ENCODE measurements at regions not wholly inside any gene's neighbourhood (a gene's known extent, or its start where the extent isn't known, plus 50 kb on each side); places are given as distances from the start of the nearest gene placed in this dataset.

DNA sequence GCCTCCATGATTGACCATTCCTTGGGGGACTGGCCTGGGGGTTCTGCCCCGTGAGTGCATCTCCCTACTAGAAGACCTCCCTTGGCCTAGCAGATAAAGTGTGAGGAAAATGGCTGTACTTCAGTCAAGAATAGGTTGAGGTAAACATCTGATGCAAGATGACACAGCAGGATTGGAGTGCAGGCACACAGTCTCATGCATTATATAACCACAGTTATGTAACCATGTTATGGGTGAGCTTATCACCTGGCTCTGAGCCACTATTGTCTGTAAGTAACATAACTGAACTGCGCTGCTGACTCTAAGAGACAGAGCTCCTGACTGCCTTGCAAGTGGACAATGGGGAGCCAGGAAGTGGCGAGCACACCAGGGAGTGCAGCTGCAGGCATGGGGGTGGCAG, 378.7 kb upstream of the ANO5 start:
- no peak for DNase-seq (ENCODE audit: low read depth in 4 of 4, low spot score in 2 of 4)

DNA sequence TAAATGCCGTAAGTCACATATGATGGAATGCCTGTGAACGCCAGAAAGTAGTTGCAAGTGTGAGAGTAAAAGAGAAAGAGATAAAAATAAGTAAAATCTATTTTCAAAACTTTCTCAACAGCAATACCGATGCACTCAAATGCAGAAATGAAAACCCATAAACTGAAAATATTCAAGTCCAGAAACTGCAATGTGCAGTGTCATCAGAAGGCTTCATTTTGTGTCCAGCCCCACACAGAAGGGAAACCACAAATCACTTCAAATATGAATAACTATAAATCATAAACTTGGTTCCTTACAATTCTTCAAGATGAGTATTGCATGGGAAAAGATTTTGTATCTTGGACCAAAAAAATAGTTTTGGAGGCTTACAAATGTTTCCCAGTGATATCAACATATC, 375.2 kb upstream of the ANO5 start:
- DNase-seq (ENCODE audit: low read depth in 4 of 4, low spot score in 2 of 4): no peak

DNA sequence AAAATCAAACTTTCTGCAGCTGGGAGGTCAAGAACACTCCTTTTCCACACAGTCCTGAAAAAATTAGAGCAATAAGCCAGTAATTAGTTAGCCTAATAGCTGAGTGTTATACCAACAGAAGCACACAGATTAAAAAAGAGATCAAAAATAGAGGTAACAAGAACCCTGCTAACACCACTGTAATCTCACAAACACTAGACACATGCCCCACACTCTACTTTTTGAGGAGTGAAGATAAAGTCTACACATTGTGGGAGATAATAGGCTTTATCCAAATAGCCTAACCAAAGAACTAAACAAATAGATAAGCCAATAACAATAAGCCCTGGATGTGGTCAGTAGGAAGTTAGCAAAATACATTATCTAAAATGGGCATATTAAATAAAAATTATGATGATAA, 372.7 kb upstream of the ANO5 start:
- DNase-seq (ENCODE audit: low read depth in 4 of 4, low spot score in 2 of 4): no peak

DNA sequence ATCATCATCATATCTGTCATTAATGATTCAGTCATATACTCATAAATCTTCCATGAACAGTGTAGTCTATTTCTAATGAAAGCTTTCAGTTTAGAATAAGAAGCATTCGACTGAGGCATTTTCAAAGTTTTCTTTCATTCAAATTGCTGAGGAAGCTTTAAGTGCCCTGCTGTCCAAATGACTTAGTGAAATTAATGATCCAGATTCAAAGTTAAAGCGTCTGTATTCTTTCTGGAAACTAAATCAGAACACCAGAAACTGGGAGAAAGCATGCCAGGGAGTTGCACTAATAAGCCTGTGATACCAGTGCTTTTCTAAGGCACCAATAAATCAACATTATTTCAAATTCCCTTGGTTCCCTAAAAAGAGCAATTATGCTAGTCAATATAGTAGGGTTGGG, 367.8 kb upstream of the ANO5 start:
- peak in 1 of 4 donors; percentile 8 for DNase-seq (ENCODE audit: low read depth in 4 of 4, low spot score in 2 of 4)

DNA sequence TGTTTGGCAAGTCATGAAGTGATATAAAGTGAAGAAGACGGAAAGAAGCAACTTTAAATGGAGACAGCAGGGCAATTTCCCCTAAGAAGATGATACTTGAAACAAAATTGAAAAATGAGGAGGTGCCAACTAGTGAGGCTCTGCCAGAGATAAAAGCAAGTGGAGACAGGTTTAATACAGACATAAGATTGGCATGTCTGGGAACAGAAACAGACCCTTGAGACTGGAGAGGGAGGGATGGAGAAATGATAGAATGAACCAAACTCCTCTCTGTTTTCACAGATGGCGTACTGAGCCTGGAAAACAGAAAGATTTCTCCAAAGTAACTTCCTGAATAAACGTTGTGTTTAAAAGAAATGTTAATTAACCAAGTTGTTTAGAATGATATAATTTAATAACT, 354.5 kb upstream of the ANO5 start:
- no peak for DNase-seq (ENCODE audit: low read depth in 4 of 4, low spot score in 2 of 4)

DNA sequence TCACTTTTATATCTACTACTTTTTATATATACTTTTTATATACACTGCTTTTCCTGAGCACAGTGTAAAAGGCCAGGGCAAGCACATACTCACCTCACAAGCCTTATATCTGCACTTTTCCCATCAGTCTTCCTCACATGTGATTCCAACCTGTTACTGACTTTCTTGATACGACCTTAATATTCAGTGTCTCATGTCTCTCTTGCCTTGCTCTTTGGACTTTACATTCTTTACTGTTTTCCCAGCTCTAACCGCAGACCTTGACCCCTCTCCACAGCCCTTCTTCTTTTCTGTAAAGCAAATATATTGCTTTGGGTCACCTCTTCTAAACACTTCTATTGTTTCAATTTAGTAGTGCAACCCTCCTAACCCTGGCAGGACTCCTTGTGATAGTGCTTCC, 353.1 kb upstream of the ANO5 start:
- no peak for DNase-seq (ENCODE audit: low read depth in 4 of 4, low spot score in 2 of 4)

DNA sequence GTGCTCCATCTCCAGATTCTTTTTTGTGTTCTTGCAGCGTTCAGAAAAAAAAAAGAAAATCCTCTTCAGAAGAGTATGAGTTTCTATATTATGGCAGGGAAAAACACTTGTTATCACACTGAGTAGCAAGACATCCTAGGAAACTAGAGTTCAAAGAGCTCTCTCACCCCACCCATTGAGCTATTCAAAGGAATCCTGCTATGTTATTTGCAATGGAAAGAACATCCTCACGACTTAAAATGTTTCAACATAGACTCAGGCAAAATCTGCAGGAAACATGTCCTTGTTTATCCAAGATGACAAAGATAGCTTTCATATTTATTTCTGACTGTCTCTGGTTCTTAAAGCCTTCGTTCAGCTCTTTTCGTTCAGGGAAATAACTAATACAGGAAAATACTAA, 331.6 kb upstream of the ANO5 start:
- DNase-seq (ENCODE audit: low read depth in 4 of 4, low spot score in 2 of 4): no peak

DNA sequence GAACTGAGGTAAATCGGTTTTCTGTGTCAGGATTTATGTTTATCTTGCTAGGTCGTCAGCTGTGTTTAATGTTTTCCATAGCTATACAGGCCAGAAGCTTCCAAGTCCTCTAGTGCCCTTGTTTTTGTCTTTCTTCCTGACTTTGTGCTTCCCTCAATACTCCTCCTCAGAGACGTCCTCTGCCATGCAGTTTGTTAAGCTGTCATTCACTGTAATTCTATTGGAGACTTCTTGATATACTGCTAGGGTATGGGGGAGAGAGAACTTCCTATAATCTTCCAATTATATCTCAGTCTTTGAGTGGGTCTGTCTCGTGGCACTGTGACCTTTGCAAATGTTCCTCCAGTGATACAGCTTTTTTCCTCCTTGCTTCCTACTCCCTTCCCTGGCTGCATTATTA, 327.3 kb upstream of the ANO5 start:
- DNase-seq (ENCODE audit: low read depth in 4 of 4, low spot score in 2 of 4): no peak

DNA sequence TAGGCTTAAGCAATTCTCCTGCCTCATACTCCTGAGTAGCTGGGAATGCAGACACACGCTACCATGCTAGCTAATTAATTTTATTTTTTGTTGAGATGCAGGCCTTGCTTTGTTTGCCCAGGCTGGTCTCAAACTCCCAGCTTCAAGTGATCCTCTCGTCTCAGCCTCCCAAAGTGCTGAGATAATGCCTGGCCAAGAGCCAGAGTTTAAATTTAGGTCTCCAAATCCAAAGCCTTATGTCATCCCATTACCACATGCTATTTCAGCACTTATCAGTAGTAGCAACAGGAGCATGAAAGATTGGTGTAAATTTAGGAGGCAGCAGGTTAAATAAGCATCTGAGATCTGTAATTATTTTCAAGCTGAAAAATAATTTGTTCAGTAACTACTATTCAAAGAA, 326.1 kb upstream of the ANO5 start:
- DNase-seq (ENCODE audit: low read depth in 4 of 4, low spot score in 2 of 4): no peak

DNA sequence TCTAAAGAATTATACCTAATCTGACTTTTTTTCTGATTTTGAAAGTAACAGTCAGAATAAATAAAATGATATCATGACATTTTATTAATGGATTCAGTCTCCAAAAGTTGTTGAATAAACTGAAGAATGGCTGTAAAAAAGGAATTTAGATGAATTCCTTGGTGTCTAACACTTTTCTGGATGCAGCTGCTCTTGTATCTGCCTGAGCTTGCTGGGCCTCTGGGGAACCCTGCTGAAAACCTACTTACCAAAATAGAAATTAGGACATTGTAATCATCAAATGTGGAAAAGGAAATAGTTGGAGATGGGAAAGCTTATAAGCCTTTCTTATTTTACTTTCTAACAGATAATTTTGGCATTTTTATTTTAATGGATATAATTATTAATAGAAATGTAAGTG, 315.7 kb upstream of the ANO5 start:
- DNase-seq (ENCODE audit: low read depth in 4 of 4, low spot score in 2 of 4): no peak

DNA sequence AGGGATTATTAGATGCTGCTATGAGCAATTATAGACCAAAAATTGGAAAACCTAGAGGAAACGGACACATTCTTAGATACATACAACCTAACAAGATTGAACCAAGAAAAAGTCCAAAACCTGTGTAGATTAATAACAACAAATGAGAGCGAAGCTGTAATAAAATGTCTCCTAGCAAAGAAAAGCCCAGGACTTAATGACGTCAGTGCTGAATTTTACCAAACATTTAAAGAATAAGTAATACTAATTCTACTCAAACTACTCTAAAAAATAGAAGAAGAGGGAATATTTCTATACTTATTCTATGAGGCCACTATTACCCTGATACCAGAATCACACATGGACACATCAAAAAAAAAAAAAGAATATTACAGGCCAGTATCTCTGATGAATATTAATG, 309.5 kb upstream of the ANO5 start:
- DNase-seq (ENCODE audit: low read depth in 4 of 4, low spot score in 2 of 4): no peak

DNA sequence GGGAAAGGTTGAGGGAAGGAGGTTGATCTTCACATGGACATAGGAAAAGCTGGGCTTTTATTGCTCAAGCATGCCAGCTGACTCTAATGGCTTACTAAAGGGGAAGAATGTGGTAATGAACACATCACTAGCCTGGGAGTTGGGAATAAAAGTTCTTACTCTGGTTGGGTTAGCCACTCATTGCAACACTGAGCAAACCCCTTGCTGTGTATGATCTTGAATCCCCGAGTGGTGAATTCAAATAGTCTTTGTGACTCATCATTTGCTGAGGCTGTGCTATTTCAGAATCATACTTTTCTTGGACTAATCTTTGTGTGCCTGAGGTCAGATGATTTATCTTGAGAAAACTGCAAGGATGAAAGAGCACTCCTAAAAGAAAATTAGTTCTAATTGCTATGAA, 304.1 kb upstream of the ANO5 start:
- DNase-seq (ENCODE audit: low read depth in 4 of 4, low spot score in 2 of 4): no peak

DNA sequence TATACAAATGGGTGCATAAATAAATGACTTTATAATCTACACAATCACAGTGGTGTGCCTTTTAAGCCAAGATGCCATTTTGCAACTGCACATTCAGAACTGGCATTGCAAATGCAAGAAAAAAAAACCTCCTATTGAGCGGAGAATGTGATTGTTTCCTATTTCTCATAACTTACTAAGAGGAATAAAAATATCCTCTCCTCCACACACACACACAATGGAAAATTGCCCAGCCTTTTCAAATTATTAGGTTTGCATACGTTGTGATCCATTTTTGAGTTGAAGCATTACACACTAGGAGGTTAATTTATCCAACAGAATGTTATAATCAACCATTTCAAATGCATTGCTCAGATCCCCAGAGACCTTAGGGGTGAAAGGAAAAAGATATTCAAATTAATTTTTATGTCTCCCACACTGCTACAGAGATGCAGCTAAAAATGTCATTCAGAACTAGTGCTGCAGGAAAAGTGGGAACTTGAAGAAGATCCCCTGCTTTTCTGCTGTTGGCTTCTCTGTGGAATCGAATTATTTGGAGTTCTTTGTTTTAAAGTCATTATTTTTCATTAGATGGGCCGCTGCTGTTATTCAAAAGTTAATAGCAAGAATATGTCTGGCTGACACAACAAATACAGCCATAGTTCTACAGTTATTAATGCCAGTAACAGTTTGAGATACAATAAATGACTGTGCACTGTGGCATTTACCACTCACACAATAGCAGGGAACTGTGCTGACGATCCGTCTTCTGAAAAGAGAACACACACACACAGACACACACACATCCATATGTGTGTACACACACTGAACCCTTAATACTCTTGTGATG, 299.9 kb upstream of the ANO5 start:
- no peak for DNase-seq (ENCODE audit: low read depth in 4 of 4, low spot score in 2 of 4)

DNA sequence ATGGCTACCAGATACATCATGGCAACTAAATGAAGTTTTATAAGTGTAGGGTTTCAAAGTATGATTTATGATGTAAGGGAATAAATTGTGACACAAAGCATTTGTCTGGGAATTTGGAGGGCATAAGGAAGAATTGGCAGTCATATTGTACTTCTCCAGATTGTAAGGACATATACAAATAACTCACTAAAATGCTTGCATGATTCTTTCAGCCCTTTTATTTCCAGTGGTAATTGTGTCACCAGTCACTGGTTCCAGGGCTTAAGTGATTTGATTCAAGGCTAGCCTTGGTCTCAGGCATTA, 299.4 kb upstream of the ANO5 start:
- DNase-seq (ENCODE audit: low read depth in 4 of 4, low spot score in 2 of 4): no peak

DNA sequence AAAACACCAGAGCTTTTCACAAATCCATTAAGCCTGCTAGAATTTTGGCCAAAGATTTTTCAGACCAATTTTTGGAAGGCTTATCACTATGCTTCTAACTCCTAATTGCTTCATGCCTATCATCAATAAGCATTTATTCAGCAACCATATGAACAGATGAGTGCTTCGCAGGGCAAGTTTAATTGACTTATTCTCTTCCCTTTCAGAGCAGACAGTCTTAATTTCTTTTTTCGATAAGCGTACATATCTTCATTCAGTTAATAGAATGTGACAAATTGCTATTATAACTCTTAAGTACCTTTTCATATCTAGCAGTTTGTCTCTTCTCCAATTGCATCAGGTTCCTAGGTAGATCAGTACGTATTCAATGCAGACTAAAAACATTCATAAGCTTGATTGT, 298.4 kb upstream of the ANO5 start:
- no peak for DNase-seq (ENCODE audit: low read depth in 4 of 4, low spot score in 2 of 4)

DNA sequence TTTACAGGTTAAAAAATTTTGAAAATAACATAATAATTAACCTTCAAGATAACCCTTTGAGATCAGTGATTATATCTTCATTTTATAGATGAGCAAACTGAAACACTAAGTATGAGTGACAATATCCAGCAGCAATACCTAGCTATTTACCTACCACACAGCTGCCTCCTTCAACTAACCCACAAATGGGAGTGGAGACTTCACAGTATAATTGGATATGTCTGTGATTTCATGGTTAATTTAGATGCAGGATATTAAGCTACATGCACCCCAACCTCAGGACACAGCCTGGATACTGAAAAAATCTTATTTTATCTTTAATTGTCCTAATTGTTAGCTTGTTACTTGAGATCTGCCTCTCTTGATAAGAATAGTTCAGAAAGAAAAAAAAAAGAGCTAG, 297.2 kb upstream of the ANO5 start:
- DNase-seq (ENCODE audit: low read depth in 4 of 4, low spot score in 2 of 4): no peak

DNA sequence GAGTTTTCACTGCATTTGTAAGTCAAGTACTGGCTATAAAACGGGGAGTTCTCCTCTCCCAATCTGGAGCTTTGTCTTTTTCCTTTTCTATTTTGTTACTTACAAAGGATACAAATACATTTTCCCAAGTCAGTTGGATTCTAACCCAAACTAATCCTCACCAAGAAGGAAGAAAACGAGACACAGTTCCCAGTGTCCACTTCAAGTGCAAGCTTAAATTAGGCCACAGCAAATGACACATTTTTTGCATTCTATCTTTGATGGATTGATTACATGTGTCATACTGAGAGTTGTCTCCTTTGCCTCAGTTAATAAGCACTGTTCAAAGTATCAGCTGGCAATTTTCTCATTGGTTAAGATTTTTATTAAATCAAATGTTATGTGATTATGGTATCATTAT, 296.7 kb upstream of the ANO5 start:
- DNase-seq (ENCODE audit: low read depth in 4 of 4, low spot score in 2 of 4): no peak

DNA sequence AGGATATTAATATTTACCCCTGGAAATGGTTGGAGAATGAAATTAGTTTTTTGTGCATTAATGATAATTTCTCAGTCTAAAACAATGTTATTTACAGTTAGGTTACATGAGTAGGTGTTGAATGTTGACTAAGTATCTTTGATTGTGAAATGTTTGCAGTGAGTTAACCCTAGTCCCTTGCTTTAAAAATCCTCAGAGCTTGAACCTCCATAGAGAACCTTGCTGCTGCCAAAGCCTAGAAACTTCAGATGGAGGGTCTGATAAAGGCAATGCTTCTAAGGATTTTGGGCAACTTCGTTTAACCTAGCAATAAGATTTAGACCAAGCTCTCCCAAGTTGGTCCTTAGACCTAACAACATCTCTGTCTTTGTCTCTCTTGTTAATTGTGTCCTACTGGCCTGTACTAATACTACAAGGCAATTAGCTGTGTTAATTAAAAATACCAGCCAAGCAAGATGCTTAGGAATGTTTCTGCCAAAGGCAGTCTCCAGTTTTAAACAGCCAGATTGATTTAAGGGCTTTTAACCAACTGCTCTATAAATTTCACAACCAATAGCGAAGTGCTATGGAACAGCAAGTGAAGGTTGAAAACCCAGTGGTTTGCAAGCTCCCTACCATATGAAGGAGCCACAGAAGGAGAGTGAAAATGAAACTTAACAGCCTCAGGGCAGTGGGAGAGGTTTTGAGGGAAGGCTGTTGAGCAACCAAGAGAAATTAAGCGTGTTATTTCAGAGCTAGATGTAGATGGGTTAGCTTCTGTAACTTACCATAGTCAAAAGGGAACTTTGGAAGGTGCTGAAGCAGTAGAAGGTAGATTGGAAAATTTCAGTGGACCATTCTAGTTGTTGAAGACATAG, 295.9 kb upstream of the ANO5 start:
- DNase-seq (ENCODE audit: low read depth in 4 of 4, low spot score in 2 of 4): no peak

DNA sequence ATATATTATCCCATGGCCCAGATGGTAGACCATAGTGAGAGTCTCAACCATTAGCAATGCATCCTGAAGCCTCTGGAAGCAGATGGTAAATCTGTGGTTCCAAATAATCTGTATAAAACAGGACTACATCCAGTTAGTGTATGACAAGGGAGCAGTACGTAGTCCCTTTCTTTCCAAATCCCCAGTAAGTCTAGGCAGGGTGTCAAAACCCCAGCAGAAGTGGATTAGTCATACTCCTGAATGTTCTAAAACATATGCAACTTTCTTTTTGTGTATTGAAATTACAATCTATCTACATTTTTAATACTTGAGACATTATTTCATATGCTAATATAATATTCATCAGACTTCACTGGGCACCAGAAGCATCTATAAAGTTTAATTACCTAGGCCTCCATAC, 295.1 kb upstream of the ANO5 start:
- no peak for DNase-seq (ENCODE audit: low read depth in 4 of 4, low spot score in 2 of 4)

DNA sequence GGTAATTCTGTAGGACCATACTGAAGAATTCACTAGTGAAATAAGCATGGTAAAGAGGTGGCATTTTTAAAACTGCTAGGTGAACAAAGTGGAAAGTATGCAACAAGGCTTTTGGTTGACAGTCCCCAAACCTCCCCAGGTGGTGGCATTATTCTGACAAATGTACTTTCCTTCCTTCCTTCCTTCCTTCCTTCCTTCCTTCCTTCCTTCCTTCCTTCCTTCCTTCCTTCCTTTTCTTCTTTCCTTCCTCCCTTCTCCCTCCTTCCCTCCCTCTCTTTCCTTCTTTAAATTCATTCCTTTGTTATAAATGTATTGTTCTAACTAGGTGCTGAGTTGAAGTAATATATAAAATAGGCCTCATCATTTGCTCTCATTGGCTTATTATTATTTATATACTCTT, 284.7 kb upstream of the ANO5 start:
- DNase-seq (ENCODE audit: low read depth in 4 of 4, low spot score in 2 of 4): no peak

DNA sequence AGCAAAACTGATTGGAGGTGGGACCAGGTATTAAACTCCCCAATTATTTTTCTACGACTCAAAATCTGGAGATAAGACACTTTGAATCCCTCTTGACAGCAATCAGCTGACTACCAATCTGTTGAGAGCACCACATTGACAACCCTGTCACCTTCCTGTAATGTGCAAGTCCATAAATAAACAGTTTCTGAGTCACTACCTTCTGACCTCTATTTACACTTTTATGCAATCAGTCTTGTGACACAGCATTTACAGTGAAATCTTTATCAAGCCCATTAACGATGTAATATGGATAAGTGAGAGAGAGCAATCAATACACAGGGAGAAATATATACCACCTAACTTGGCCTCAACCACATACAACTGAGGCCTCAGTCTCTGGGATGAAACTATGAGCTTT, 283.7 kb upstream of the ANO5 start:
- DNase-seq (ENCODE audit: low read depth in 4 of 4, low spot score in 2 of 4): no peak

DNA sequence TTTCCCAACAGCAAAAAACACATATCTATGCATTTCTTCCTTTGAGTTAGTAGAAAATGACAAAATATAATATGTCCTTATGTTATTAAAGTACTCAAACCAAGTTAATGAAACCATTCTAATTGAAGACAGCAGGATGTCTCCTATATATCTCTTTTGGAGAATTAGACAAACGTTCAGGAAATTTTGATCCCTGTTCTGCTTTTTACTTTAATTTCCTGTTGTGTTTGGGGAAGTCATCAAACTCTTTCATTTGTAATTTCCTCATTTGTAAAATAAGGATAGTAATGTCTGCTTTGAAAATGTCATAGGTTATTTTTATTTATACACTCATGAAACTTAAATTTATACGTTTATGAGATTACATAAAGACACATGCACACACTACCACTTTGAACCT, 281.8 kb upstream of the ANO5 start:
- DNase-seq (ENCODE audit: low read depth in 4 of 4, low spot score in 2 of 4): no peak
